RWPE1 (cell line): ENCODE measurements at regions not wholly inside any gene's neighbourhood (a gene's known extent, or its start where the extent isn't known, plus 50 kb on each side); places are given as distances from the start of the nearest gene placed in this dataset.

Source experiments
- CTCF ChIA-PET: fragments of 350-600 bp; sonication (Branson Sonifier 250); formaldehyde crosslinking; extraction: SDS; loops from one replicate; lab custom pipeline; 2021; lab: Yijun Ruan, JAX
- POLR2A ChIA-PET: fragments of 400-600 bp; formaldehyde crosslinking; extraction: SDS; loops from one replicate; lab custom pipeline; 2020; ENCODE audit warnings: antibody characterized with exemption; ENCODE audit not compliant: low non-redundant PET; lab: Yijun Ruan, JAX
- DNase-seq: peaks from one replicate; pipeline ENCODE4 v3.0.0; 2012; ENCODE audit warnings: low spot score
- H3K27ac ChIP-seq: fragments of 450-650 bp; 2 replicates; pipeline ENCODE4 v1.5.1; 2017
- TF ChIP-seq, protein P1 (sequence below): fragments of 450-650 bp; conservative IDR thresholded peaks from 2 replicates; pipeline ENCODE4 v1.5.1; 2017; ENCODE audit warnings: low read depth, mild to moderate bottlenecking

DNA sequence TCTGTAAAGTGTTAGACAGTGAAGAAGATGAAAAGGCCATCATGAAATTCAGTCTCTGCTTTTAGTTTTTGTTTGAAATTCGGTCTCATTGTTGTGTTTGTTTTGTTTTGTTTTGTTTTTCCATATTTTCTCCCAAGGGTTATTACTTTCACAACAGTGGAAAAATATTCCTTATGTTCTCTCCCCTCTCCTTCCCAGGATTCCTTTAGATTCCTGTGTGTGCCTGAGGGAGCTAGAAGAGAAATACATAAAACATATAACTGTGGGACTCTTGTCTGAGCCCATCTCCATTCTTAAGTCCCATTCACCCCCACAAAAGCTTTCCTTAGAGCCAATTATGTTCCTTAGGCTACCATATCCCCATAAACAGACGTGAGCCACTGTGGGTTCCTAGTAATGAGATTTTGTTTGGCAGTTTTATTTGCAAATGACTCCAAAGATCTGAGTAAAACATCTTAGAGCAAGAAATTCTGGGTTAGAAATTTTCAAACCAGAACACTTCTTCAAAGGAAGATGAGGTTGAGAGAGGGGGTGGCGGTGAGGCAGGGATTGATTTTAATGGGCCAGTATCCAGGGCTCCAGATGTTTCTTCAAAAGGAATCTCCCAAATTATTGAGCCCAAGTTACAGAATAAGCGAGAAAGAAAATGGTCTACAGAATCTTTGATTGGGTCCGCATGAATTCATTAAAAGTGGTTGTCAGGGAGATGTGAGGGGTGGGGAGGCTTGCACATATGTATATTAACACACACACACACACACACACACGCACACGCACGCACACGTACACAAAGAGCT lies 157.8 kb upstream of the TNP1 start:
- no peak for DNase-seq
- TF ChIP-seq, protein P1, sequence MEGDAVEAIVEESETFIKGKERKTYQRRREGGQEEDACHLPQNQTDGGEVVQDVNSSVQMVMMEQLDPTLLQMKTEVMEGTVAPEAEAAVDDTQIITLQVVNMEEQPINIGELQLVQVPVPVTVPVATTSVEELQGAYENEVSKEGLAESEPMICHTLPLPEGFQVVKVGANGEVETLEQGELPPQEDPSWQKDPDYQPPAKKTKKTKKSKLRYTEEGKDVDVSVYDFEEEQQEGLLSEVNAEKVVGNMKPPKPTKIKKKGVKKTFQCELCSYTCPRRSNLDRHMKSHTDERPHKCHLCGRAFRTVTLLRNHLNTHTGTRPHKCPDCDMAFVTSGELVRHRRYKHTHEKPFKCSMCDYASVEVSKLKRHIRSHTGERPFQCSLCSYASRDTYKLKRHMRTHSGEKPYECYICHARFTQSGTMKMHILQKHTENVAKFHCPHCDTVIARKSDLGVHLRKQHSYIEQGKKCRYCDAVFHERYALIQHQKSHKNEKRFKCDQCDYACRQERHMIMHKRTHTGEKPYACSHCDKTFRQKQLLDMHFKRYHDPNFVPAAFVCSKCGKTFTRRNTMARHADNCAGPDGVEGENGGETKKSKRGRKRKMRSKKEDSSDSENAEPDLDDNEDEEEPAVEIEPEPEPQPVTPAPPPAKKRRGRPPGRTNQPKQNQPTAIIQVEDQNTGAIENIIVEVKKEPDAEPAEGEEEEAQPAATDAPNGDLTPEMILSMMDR: no peak
- ChIA-PET CTCF (no interaction called here), POLR2A (no interaction called here)
- H3K27ac ChIP-seq: no peak overlapping the region

GRCh38 chr2:217016796-217017419 lies 157.0 kb upstream of the TNP1 start:
- ChIA-PET CTCF (no interaction called here), POLR2A (no interaction called here)
- TF ChIP-seq, protein P1: no peak
- H3K27ac ChIP-seq: no peak overlapping the region
- no peak for DNase-seq

- CTCF ChIA-PET: no interaction called here
- DNase-seq: no peak
- TF ChIP-seq, protein P1: no peak
- H3K27ac ChIP-seq: no peak overlapping the region
- POLR2A ChIA-PET: no interaction called here
These were observed 154.7 kb upstream of the TNP1 start for GRCh38 chr2:217014328-217015105.

GRCh38 chr2:217013926-217014325 lies 154.1 kb upstream of the TNP1 start:
- no peak for DNase-seq
- POLR2A ChIA-PET: no interaction called here
- CTCF ChIA-PET: no interaction called here
- H3K27ac ChIP-seq: no peak overlapping the region
- TF ChIP-seq, protein P1: no peak

- POLR2A ChIA-PET: no interaction called here
These were observed 151.7 kb upstream of the TNP1 start for GRCh38 chr2:217011576-217011975.

DNA sequence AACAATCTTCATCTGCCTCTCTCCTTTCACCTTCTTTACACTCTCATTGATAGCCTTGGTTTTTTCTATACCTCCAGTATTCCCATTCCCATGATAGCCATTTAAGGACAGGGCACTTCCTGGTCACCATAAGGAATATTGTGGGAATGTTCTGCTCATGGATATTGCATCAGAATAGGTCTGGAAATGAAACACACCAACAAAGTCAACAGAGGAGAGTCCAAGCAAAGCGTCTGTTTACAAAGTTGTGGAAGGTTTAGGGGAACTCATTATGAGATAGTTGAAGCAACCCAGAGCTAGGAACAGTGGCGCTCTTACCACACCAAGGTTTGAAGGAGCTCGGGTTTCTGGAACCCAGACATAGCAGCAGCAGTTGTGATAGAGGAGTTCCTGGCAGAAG lies 150.3 kb upstream of the TNP1 start:
- no peak overlapping the region for H3K27ac ChIP-seq
- POLR2A ChIA-PET: no interaction called here
- no peak for DNase-seq
- TF ChIP-seq, protein P1: no peak
- CTCF ChIA-PET: no interaction called here

More at GRCh38 chr2:217011576-217011975, 151.7 kb upstream of the TNP1 start:
- TF ChIP-seq, protein P1: no peak
- CTCF ChIA-PET: no interaction called here
- no peak overlapping the region for H3K27ac ChIP-seq
- no peak for DNase-seq
